HCT116 (cell line): ENCODE measurements at regions not wholly inside any gene's neighbourhood (a gene's known extent, or its start where the extent isn't known, plus 50 kb on each side); places are given as distances from the start of the nearest gene placed in this dataset.

ENCODE experiments used
- CEBPB ChIP-seq: IDR thresholded peaks from 2 replicates; pipeline ENCODE4 v1.6.1; 2012; ENCODE audit warnings: low read depth
- EZH2 ChIP-seq: fragments of 200-600 bp; sonication (generic); IDR thresholded peaks from 2 replicates; pipeline ENCODE4 v1.6.1; 2017; ENCODE audit warnings: antibody characterized with exemption, mixed run types
- FOSL1 ChIP-seq: IDR thresholded peaks from 2 replicates; pipeline ENCODE4 v1.6.1; 2012; ENCODE audit warnings: low read depth
- YY1 ChIP-seq: IDR thresholded peaks from 2 replicates; pipeline ENCODE4 v1.6.1; 2011; ENCODE audit warnings: low read length, low read depth, moderate library complexity, mild to moderate bottlenecking; ENCODE audit not compliant: insufficient replicate concordance; ENCODE audit errors: extremely low read depth
- ZFX ChIP-seq: fragments of 450-650 bp; IDR thresholded peaks from 2 replicates; pipeline ENCODE4 v1.6.1; 2017
- TF ChIP-seq, protein P1 (sequence below), 3 experiments: fragments of 200-600 bp in 1 of 3; sonication (generic) in 1 of 3; IDR thresholded peaks in 2 of 3; conservative IDR thresholded peaks in 1 of 3; 2 replicates each; pipeline ENCODE4 v1.5.1; 2012 to 2017; ENCODE audit warnings: low read depth in 2 of 3, low read length in 2 of 3, antibody characterized with exemption in 1 of 3, borderline replicate concordance in 1 of 3, control low read depth in 1 of 3, mild to moderate bottlenecking in 1 of 3, mixed read lengths in 1 of 3, mixed run types in 1 of 3, moderate library complexity in 1 of 3; ENCODE audit not compliant: insufficient read depth in 1 of 3
- TF ChIP-seq, protein P2 (sequence below): IDR thresholded peaks from 2 replicates; pipeline ENCODE4 v1.6.1; 2012

DNA sequence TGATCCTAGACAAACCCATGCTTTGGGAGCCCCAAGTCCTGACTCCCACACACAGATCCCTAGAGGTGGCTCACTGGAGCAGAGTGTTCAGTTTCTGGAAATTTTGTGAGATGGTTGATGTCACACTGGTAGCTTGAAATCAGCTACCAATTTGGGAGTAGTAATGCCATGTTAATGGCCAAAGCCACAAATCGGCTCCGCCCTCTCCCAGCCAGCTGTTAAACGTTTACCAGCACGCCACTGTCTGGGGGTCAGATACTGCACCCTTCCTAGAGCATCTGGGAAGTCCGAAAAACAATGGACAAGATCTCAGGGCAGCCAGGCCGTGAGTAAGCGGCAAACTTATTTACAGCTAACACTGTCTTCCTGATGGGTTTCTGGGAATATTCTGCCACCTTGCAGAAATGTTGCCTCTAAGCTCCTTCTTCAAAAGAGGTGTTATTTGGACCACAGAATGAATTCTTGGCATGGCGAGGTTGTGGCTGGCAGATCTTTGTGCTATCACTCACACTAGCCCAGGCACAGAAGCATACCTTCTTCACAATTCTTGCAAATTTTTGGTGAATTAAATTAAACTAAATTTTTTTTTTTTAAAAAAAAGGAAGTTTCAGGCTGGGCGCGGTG lies 60.2 kb upstream of the FZD7 start:
- TF ChIP-seq ZFX (no peak), YY1 (no peak), FOSL1 (no peak), CEBPB (no peak), EZH2 (no peak)
- TF ChIP-seq, protein P1, sequence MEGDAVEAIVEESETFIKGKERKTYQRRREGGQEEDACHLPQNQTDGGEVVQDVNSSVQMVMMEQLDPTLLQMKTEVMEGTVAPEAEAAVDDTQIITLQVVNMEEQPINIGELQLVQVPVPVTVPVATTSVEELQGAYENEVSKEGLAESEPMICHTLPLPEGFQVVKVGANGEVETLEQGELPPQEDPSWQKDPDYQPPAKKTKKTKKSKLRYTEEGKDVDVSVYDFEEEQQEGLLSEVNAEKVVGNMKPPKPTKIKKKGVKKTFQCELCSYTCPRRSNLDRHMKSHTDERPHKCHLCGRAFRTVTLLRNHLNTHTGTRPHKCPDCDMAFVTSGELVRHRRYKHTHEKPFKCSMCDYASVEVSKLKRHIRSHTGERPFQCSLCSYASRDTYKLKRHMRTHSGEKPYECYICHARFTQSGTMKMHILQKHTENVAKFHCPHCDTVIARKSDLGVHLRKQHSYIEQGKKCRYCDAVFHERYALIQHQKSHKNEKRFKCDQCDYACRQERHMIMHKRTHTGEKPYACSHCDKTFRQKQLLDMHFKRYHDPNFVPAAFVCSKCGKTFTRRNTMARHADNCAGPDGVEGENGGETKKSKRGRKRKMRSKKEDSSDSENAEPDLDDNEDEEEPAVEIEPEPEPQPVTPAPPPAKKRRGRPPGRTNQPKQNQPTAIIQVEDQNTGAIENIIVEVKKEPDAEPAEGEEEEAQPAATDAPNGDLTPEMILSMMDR (IDR thresholded peaks at IDR 0.05 in 2 of 3, conservative IDR thresholded peaks at IDR 0.05 in 1 of 3; ENCODE audit: borderline replicate concordance in 1 of 3, insufficient read depth in 1 of 3, low read depth in 2 of 3, low read length in 2 of 3), result no peak
- TF ChIP-seq, protein P2, sequence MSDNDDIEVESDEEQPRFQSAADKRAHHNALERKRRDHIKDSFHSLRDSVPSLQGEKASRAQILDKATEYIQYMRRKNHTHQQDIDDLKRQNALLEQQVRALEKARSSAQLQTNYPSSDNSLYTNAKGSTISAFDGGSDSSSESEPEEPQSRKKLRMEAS, result no peak
